ENCODE measurements at regions not wholly inside any gene's neighbourhood (a gene's known extent, or its start where the extent isn't known, plus 50 kb on each side); places are given as distances from the start of the nearest gene placed in this dataset.

GRCh38 chr4:110900213-110900769 lies 277.4 kb upstream of the PITX2 start:
- no peak for DNase-seq

GRCh38 chr4:110902500-110902899 lies 279.6 kb upstream of the PITX2 start:
- DNase-seq, result no peak

- no peak for DNase-seq
Measured at GRCh38 chr4:110904435-110905065, 281.7 kb upstream of the PITX2 start.

GRCh38 chr4:110905367-110905766 lies 282.5 kb upstream of the PITX2 start:
- no peak for DNase-seq

DNA sequence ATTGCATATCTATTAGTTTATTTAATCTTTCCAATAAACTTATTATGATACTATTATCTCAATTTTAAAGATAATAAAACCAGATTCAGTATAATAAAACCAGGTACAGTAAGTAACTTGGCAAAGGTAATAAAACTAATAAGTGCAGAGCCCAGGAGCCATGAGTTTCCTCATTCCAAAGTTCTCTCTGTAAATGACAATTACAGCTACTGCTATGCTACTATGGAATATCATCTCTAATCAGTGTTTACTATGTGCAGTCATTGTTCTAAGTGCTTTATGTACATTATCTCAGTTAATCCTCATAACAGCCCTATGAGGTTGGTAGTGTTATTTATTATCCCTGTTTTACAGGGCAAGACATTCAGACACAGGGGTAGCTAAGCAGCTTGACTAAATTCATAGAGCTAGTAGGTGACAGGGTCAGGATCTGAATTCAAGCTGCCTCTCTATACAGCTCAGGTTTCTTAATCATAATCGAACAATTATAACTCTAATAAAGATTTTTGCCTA lies 285.0 kb upstream of the PITX2 start:
- DNase-seq, result no peak

DNA sequence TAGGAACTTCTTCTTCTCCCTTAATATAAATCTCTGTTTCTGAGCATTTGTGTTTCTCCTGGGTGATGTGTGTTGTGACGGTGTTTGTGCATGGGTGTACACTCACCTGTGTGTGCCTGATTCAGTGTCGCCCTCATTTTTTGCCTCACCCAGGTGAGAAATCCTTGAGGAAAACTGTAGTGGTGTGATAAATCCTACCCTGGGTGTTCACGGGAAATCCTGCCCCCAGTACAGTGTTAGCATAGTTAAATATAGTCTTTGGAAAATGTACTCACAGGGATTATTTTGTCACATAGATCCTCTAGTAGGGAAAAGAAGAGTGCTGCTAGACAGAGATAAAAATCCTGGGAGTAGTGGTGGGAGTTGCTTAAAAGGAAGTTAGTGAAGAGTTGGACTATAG lies 291.9 kb upstream of the PITX2 start:
- DNase-seq, result no peak

DNA sequence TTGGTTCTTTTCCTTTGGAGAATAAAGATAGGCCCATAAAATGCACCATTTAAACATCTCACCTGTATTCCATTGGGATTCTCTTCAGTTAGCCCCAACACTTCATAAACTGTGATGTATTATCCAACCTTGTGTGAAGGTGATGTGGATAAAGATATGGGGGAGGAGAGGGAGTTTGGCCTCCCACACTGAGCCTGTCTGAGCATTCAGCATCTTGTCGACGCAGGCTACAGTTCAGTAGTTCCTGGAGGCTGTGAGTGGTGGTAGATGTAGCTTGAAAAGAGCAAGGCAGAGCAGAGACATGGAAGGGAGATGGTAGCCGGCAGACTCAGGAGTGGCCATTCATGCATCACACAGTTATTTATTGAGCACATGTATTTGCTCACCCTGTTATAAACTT lies 292.4 kb upstream of the PITX2 start:
- DNase-seq, result no peak

DNA sequence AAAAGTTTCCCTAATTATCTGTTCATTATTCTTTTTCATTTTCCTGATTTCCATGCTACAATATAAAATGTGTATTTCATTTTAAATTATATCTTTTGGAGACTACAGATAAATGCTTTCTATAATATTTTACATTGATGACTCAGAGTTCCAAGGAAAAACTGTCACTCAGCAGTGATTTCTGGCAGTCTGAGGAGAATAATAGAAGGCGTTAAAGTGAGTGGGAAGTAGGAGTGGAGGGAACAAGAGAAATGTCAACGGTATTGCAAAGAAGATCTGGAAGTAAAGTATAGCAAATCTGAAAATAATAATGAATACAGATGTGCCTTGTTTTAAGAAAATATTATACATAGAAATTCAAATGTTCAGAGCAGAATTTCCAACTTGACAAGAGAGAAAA lies 293.6 kb upstream of the PITX2 start:
- DNase-seq, result no peak

DNA sequence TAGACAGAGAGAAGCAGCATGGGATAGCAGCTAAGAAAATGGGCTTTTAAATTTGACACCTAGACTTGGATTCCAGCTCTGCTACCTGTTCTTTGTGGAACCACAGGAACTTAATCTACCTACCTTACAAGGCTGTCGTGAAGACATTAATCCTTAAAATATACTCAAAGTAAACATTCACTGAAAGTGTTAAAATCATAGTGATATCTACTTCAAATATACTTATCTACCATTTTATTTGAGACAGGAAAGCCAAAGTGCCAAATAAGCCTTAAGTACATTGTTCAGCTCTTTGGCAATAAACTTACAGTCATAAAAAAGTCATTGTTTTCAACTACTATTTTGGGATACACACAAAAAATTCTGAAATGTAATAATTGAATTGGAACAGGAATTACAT lies 295.0 kb upstream of the PITX2 start:
- DNase-seq, result no peak

DNA sequence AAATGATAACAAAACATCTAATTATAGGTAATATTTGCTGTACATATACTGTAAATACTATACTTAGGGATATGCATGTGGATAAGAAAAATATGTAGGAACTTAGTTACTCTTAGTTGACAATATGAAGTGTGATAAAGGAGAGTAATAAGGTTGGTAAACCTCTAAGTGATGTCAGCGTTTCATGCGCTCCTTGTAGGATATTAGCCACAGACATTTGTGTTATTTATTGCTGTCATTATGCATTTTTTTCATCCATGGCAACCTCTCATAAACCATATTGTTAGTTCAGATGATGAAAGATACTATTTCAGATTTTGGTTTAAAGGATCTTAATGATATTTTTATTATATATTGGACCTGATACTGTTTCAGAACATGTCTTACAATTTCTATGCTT lies 298.1 kb upstream of the PITX2 start:
- DNase-seq, result no peak

- no peak for DNase-seq
Measured at GRCh38 chr4:110924761-110925160, 301.9 kb upstream of the PITX2 start.

- DNase-seq, result no peak
Measured at GRCh38 chr4:110926841-110927400, 304.0 kb upstream of the PITX2 start.

GRCh38 chr4:110933341-110933740 lies 310.5 kb upstream of the PITX2 start:
- no peak for DNase-seq

DNA sequence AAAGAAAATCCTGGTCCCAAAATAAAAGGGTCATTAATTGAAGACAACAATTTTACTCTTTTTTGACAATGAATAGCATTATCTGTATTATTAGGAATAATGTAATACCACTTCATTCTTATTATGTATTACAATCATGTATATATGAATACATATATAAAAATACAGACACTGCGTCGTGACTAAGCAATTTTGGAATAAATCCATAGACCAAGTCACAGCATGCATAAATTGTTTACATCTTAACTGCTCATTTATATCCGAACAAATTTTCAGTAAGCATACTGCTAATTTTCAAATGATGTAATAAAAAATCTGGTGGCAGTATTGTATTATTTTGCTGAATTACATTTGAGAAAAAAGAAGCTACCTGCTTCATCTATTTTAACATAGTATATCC lies 321.6 kb upstream of the PITX2 start:
- DNase-seq, result no peak

DNA sequence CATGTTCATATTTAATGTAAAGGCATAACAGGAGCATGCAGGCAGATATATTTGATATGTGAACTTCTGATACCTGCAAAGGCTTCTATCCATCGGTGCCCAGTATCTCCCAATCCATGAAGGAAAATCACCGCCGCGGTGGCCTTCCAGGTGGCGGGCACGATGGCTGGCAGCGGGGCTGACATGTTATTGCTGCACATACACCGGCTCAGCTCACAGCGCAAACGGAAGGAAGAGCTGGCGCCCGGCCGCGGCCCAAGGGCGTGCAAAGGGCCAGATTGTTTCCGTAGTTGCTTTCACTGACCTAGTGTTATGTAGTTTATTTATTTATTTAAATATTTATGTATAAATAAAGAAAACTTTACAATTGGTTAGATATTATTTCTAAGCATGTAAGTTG lies 322.7 kb upstream of the PITX2 start:
- DNase-seq, result no peak

DNA sequence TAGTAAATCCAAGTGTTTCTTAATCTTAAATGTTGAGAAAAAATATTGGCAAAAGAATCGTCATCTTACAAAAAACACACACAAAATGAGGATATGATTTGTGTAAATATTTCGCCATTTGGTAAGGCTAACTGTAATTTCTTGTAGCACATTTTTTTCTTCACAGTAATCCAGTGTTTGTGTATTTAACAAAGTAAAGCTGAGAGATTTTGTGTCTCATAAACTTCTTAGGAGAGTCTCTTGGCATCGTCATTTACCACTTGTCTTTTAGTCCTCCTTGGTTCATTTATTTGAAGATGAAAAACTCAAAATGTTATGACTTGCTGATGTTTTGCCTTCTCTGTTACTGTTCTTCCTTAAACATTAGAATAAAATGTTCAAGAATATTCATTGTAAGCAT lies 326.7 kb upstream of the PITX2 start:
- DNase-seq, result no peak

DNA sequence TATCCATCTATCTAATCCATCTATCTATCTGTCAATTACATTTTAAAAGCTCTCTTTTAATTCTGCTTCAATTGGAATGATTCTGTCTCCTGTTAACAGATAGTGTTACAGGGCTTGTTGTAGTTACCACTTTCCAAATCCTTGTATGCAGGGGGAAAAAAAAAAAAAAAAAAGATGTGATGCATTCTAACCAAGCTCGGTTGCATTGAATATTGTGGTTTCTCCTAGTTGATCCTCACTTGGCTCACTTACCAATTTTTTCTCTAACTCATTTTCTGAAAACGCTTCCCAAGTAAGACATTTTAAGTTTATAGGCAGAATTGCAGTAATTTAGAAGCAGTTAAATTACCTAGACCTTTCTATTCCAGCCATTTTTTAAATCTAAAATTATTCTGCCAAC lies 327.9 kb upstream of the PITX2 start:
- no peak for DNase-seq

DNA sequence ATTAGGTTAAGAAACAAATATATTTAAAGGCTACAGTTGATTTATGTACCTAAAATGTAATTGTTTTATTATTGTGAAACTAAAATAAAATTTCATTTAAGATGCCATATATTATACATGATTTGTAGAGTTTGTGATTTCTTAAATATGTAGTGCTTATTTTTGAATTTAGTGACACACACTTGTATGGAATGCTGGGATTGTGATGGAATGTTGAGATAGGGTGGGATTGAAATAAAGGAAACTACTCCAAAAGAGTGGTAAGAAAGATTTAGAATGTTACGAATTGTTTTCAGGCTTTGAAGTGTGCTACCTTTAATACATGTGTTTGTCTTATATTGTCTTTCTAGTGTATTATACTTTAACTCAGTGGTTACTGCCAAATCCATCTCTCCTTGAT lies 330.3 kb upstream of the PITX2 start:
- DNase-seq, result no peak

- DNase-seq, result no peak
Measured at GRCh38 chr4:110953898-110954297, 331.0 kb upstream of the PITX2 start.

DNA sequence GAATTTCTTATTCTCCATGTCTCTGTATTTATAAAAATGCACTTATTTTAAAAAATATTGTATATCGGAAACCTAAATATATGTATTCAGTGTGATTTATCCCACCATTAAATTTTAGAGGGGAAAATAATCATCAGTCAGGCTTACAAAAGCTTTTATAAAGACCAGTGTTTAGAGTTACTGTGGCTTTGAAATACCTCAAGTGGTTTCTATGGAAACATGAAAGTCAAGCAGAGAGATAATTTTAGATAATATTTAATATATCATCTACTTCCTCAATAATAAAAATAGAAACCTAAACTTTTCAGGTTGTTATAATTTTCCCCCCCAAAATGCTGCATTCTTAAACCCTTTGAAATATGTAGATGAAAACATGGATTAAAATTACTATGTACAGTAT lies 332.9 kb upstream of the PITX2 start:
- DNase-seq, result no peak

GRCh38 chr4:110959041-110959643 lies 336.3 kb upstream of the PITX2 start:
- no peak for DNase-seq

DNA sequence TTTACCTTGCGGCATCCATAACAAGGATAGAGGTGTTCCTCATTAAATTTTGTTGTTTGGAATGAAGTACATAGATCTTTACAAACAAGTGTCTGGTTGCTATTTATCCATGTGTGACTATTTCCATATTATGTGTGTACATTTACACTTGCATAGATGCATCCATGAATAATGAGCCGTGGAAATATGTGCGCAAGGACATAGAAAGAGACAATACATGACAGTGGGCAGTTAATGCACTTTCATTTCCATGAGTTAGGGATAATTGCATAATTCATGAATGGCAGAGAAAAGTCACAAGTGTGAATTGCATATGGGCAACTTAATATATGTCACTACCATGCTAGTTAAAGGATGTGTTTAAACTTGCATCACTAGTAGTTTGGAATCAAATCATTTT lies 338.2 kb upstream of the PITX2 start:
- DNase-seq, result no peak

DNA sequence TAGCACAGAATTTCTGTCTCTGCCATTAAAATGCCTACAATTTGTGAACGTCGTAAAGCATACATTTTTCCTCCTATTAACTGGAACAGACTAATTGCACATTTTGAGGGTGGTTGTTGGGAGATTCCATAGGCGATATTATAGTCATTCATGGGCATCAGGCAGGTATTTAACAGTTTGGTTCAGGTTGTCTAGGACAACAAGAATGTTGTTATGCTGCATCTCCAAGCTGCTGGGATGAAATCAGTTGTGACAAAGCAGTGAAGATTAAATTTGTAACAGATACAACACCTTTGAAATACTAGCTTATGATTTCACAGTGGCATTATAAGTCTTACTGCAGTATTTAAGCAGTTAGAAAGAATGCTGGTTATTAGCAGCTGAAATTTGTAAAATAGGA lies 339.7 kb upstream of the PITX2 start:
- DNase-seq, result no peak

- no peak for DNase-seq
Measured at GRCh38 chr4:110963662-110964280, 340.9 kb upstream of the PITX2 start.

Data from DMS153 (cell line).